ELR (cell line): ENCODE measurements at regions not wholly inside any gene's neighbourhood (a gene's known extent, or its start where the extent isn't known, plus 50 kb on each side); places are given as distances from the start of the nearest gene placed in this dataset.

Experiments used
- DNase-seq: peaks from one replicate; pipeline ENCODE4 v3.0.0-alpha.2; 2015; ENCODE audit warnings: low read depth

GRCh38 chr1:62370594-62370993 is 51.4 kb upstream of the KANK4 start:
- DNase-seq = no peak

GRCh38 chr1:62371375-62371774 is 52.1 kb upstream of the KANK4 start:
- no peak for DNase-seq

- no peak for DNase-seq
Observed at GRCh38 chr1:62373221-62373620, 54.0 kb upstream of the KANK4 start.

GRCh38 chr1:62377043-62377562 is 57.9 kb upstream of the KANK4 start:
- DNase-seq = no peak

- no peak for DNase-seq
Observed at GRCh38 chr1:62380181-62380580, 56.7 kb upstream of the USP1 start.

- DNase-seq = no peak
Observed at GRCh38 chr1:62381831-62382657, 54.8 kb upstream of the USP1 start.

- DNase-seq = no peak
Observed at GRCh38 chr1:62382658-62382955, 54.2 kb upstream of the USP1 start.

- peak; percentile 7 for DNase-seq
Observed at GRCh38 chr1:62384276-62385005, 52.4 kb upstream of the USP1 start.

GRCh38 chr1:62385923-62386322 is 50.9 kb upstream of the USP1 start:
- DNase-seq = no peak

GRCh38 chr1:62386351-62387121 is 50.3 kb upstream of the USP1 start:
- no peak for DNase-seq
